PC-9 (cell line): ENCODE measurements at regions not wholly inside any gene's neighbourhood (a gene's known extent, or its start where the extent isn't known, plus 50 kb on each side); places are given as distances from the start of the nearest gene placed in this dataset.

ENCODE experiments used
- CTCF ChIP-seq: fragments of 200-600 bp; sonication (generic); conservative IDR thresholded peaks from 2 replicates; pipeline ENCODE4 v1.6.1; 2017; ENCODE audit warnings: mixed run types, antibody characterized with exemption, mild to moderate bottlenecking, moderate library complexity
- EZH2 ChIP-seq: fragments of 200-600 bp; sonication (generic); IDR thresholded peaks from 2 replicates; pipeline ENCODE4 v1.8.0; 2017; ENCODE audit warnings: antibody characterized with exemption, low read depth

GRCh38 chr7:156440456-156440855 lies 200.1 kb upstream of the RNF32 start:
- no peak for TF ChIP-seq CTCF
- TF ChIP-seq EZH2: no peak
